Muscle of arm (tissue), 1 donor: ENCODE measurements at regions not wholly inside any gene's neighbourhood (a gene's known extent, or its start where the extent isn't known, plus 50 kb on each side); places are given as distances from the start of the nearest gene placed in this dataset.
"Not testable (repeated sequence)": the region's sequence is repeated elsewhere in the genome, so short reads cannot be mapped to it uniquely, and the experiment has no call there.

ENCODE experiments used
- DNase-seq: peaks from one replicate; pipeline ENCODE4 v3.0.0-alpha.2; 2013

GRCh38 chr3:146747928-146748327 lies 142.8 kb upstream of the PLSCR5 start:
- peak; percentile 14 for DNase-seq

DNA sequence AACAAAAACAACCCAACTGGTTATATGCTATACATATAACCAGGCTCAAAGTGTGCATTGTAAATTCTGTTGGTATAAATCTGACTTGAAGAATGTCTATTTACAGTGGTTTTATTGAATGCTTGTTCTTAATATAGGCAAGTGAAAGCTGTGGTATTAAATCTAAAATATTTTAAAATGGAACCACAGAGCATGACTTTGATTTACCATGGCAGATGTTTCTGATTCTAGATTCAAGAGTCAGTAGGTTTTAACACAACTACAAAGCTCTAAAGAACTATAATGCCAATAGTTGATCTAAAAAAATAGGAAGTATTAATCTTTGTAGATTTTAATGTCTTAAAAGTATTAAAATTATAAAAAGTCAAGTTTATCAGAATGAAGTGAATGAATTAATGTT lies 141.9 kb upstream of the PLSCR5 start:
- DNase-seq: no peak

DNA sequence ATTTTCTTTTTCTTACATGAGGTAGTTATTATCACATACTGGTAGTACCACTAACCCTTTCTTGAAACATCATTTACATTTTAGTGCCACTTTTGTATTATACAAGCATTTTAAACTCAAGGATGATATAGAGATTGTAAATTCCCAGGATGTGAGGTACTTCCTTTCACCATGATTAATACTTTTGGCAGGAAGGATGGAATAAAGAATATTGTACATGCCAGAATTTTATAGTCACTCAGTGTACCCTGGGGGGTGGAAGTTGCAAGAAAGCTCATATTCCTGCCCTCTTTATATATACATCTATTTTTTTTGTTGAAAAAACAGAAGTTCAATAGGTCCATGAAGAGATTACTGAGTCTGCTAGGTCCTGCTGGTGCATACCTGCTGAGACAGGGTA lies 141.0 kb upstream of the PLSCR5 start:
- DNase-seq: no peak

DNA sequence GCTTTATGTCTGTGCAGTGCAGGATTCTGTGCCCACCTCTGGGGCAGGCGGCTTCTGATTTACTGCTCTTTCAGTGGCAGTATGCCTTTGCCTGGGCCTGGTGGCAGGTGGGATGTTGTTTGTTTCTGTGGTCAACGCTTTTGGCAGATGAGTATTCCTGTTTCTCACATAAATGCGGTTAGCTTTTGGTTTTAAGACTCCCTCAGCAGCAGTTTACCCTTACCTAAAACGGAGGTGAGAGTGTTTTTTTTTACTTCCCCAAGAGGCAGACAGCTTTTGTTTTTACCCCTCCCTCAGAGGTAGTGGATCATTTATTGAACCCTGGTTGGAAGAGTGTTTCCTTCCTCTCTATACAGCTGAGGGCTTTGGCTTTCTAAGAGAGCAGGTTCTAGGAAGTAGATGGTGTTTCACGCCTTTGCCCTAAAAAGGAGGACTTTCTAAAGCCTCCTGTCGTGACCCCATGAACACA lies 134.1 kb upstream of the PLSCR5 start:
- no peak for DNase-seq

GRCh38 chr3:146732325-146732724 lies 127.2 kb upstream of the PLSCR5 start:
- DNase-seq: no peak

DNA sequence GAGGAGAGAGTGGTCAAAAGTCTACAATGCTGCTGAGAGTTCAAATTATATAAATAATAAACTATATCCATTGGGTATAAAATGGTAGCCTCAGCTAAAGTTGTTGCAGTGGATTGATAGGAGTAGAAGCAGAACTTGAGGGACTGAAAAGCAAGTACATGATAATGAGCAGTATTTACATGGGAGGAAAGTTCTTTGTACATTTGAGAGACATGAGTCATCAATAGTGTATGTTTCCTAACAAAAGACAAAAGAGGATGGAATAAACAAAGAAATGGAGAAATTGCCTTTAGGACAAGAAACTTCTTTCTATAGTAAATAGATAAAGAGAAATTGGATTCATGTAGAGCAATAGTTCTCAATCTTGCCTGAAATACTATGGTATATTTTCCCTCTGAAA lies 110.0 kb upstream of the PLSCR5 start:
- no peak for DNase-seq

DNA sequence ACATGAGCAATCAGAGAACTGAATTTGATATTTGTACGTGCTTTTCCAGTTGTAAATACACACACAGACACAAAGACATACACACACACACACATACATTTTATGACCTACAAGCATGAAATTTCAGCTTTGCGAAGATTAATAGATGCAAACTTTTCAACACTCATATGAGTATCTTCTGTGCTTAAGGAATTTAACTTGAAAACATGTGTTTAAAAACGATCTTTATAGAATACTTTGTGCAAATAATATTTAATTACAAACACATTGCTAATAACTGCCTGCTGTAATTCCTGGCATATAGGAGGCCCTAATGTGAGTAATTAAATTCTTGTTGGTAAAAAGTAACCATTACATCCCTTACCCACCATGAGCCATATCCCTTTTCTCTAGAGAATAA lies 107.7 kb upstream of the PLSCR5 start:
- no peak for DNase-seq

DNA sequence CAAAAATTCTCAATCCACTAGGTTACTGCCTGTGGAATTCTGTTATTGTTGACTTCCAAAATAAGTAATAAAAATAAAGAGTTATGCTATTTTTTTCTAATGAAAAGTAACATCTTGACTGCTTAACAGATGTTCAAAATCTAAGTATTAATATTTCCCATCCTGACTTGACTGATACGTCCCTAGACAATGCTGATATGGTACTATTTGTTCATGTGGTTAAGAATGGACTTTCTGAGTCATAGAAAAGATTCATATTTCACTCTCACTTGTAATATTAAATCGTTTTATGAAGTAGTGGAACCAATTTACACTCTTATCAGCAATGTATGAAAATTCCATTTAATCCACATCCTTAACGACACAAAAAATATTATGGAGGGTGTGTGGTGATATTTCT lies 104.8 kb upstream of the PLSCR5 start:
- DNase-seq: no peak

DNA sequence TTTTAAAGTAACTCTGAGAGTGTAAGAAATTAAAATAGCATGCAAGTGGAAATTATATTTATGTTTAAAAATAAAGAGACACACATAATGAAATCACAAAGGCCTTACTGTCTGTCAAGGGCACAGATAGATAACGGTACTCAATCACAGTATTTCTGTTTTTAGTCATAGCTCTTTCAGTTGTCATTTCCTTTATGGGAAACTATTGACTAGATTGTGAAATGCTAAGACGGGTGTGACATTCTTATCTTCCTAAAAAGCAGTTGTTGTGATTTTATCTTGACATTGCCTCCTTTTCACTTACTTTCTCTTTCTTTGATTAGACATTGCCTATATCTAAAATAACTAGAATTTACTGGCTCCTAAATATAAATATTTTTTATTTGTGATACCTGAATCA lies 100.1 kb upstream of the PLSCR5 start:
- DNase-seq: no peak

- no peak for DNase-seq
These were observed 97.1 kb upstream of the PLSCR5 start for GRCh38 chr3:146702237-146702636.

- no peak for DNase-seq
These were observed 96.1 kb upstream of the PLSCR5 start for GRCh38 chr3:146701246-146701645.

DNA sequence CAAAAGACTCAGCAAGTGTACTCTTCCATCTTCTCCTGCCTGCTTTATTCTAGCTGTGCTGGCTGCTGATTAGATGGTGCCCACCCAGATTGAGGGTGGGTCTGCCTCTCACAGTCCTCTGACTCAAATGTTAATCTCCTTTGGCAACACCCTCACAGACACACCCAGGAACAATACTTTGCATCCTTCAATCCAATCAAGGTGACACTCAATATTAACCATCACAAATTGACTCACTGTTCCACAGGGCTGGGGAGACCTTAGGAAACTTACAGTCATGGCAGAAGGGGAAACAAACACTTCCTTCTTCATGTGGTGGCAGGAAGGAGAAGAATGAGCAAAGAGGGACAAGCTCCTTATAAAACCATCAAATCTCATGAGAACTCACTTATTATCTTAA lies 94.9 kb upstream of the PLSCR5 start:
- not testable (repeated sequence) for DNase-seq

DNA sequence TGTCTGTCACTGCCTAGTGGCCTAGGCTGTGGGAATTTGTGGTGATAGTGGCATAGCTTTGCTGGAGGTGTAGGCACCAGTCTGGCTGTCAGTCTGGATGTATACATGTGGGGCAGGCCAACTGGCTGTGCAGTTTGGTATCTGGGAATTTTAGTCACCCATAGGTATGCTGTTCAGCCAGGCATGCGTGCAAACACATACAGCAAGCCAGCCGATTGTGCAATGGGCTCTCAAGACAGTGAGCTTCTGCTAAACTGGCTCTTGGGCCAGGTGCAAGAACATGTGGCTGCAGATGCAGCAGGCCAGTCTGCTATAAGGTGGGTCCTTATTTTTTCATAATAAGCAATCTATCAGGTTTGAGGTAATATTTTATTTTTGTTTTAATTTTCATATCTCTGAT lies 87.1 kb upstream of the PLSCR5 start:
- no peak for DNase-seq

DNA sequence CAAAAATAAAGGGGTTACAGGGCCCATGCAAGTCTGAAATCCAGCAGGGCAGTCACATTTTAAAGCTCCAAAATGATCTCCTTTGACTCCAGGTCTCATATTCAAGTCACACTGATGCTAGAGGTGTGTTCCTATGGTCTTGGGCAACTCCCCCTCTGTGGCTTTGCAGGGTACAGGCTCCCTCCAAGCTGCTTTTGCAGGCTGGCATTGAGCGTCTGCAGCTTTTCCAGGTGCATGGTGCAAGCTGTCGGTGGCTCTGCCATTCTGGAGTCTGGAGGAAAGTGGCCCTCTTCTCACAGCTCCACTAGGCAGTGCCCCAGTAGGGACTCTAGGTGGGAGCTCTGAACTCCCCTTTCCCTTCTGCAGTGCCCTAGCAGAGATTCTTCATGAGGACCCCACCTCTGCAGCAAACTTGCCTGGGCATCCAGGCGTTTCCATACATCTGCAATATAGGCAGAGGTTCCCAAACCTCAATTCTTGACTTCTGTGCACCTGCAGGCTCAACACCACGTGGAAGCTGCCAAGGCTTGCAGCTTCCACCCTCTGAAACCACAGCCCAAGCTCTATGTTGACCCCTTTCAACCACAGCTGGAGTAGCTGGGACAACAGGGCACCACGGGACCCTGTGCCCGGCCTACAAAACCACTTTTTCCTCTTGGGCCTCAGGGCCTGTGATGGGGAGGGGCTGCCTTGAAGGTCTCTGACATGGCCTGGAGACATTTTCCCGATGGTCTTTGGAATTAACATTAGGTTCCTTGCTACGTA lies 80.1 kb upstream of the PLSCR5 start:
- DNase-seq: no peak

DNA sequence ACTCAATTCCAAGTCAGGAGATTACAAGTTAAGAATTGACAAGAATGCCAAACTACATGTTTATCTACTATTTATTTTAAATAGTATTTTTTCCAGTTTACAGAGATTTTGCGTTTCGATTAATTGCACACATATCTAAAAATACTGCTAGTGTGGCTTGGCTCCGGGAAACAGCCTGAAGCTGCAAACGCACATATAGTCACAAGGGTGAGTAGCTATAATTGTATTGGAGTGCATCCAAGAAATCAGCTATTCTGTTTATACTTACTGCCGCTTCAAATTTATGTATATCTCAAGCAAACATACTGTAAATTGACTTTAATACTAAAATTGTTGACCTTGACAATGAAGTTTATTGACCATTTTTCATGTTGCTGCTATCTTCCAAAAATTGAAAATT lies 77.0 kb upstream of the PLSCR5 start:
- DNase-seq: no peak

GRCh38 chr3:146680617-146681016 lies 75.5 kb upstream of the PLSCR5 start:
- DNase-seq: no peak

DNA sequence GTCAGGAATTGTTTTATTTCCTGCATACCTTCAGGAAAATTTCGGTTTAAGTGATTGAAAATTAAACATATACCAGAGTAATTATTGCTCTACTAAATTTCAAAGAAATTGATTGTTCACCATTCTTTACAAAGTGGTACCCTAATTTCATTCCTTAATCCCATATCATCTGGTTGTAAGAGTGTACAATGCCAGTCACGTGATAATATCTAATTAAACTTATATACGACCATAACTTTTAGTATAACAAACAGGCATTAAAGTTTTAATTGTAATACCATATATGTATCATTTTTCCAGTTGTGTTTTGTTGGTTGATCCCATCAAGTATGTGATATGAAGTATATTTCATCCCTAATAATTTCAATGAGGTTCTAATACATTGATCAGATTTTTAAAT lies 74.8 kb upstream of the PLSCR5 start:
- no peak for DNase-seq

- no peak for DNase-seq
These were observed 74.0 kb upstream of the PLSCR5 start for GRCh38 chr3:146679191-146679590.

DNA sequence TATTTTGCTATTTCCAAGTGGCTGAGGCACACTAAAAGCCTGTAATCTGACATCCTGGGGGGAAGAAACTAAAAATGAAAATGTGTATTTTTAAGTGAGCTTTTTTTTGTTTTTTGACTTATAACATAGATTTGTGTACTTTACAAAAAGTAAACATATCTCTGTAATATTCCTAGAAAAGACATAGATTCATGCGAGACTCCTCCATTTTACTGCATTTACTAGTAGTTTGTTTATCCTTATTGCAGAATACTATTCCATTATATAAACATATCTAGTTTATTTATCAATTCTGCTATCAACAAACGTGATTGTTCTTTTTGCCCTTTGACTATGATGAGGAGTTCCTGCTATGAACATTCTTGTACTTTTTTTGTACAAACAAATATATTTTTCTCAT lies 67.8 kb upstream of the PLSCR5 start:
- no peak for DNase-seq

DNA sequence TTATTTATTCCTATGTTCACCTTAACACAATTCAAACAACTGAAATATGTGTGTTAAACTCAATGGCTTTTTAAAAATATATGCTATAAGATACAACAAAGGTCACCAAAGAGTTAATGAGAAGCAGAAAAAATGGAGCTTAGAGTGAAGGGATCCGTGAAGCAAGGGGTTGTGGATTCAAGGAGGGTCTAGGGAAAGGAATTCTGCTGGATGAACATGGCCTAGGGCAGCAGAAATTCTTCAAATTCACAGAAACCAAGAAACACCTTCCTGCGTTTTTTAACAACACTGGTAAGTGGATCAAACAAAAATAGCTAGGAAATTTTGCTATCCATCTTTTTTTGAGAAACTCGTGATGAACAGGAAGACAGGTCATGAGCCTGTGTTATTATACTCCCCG lies 59.3 kb upstream of the PLSCR5 start:
- DNase-seq: no peak

- no peak for DNase-seq
These were observed 53.7 kb upstream of the PLSCR5 start for GRCh38 chr3:146658841-146659240.

- no peak for DNase-seq
These were observed 50.3 kb upstream of the PLSCR5 start for GRCh38 chr3:146655333-146655996.
